Fibroblast of the aortic adventitia (primary cell): ENCODE measurements at regions not wholly inside any gene's neighbourhood (a gene's known extent, or its start where the extent isn't known, plus 50 kb on each side); places are given as distances from the start of the nearest gene placed in this dataset.

ENCODE experiments used
- DNase-seq: peaks from one replicate; pipeline ENCODE4 v3.0.0-alpha.2; 2010; ENCODE audit warnings: low read depth
- H3K4me3 ChIP-seq: 2 replicates; pipeline ENCODE4 v1.5.1; 2011; ENCODE audit warnings: low read depth, mild to moderate bottlenecking, control low read depth, low read length, moderate library complexity
- CTCF ChIP-seq: IDR thresholded peaks from 2 replicates; pipeline ENCODE4 v1.5.1; 2011; ENCODE audit warnings: mild to moderate bottlenecking, low read length, control low read depth, inconsistent platforms; ENCODE audit not compliant: insufficient read depth

GRCh38 chr12:115882936-115883335 is 394.6 kb downstream of the MED13L start:
- no peak for TF ChIP-seq CTCF
- no peak for DNase-seq
- no peak overlapping the region for H3K4me3 ChIP-seq

- no peak for TF ChIP-seq CTCF
- H3K4me3 ChIP-seq = no peak overlapping the region
- no peak for DNase-seq
Observed at GRCh38 chr12:115880238-115880637, 397.3 kb downstream of the MED13L start.

GRCh38 chr12:115879354-115879753 is 398.1 kb downstream of the MED13L start:
- TF ChIP-seq CTCF = no peak
- H3K4me3 ChIP-seq = no peak overlapping the region
- DNase-seq = no peak

- no peak for DNase-seq
- no peak overlapping the region for H3K4me3 ChIP-seq
- no peak for TF ChIP-seq CTCF
Observed at GRCh38 chr12:115873451-115874082, 403.9 kb downstream of the MED13L start.

- no peak for TF ChIP-seq CTCF
- H3K4me3 ChIP-seq = no peak overlapping the region
- DNase-seq = no peak
Observed at GRCh38 chr12:115872919-115873357, 404.6 kb downstream of the MED13L start.

GRCh38 chr12:115872212-115872611 is 405.3 kb downstream of the MED13L start:
- H3K4me3 ChIP-seq = no peak overlapping the region
- TF ChIP-seq CTCF = no peak
- DNase-seq = no peak

GRCh38 chr12:115871714-115872113 is 405.8 kb downstream of the MED13L start:
- peak; percentile 69 for TF ChIP-seq CTCF
- no peak overlapping the region for H3K4me3 ChIP-seq
- peak; percentile 19 for DNase-seq
